ENCODE measurements at regions not wholly inside any gene's neighbourhood (a gene's known extent, or its start where the extent isn't known, plus 50 kb on each side); places are given as distances from the start of the nearest gene placed in this dataset.
"Not testable (repeated sequence)": the region's sequence is repeated elsewhere in the genome, so short reads cannot be mapped to it uniquely, and the experiment has no call there.

GRCh38 chr6:153435787-153436186 is 304.7 kb upstream of the RGS17 start:
- intact Hi-C loops (cut with micrococcal nuclease): no loop called here

GRCh38 chr6:153425536-153425935 is 294.5 kb upstream of the RGS17 start:
- intact Hi-C loops (cut with micrococcal nuclease): no loop called here

GRCh38 chr6:153424719-153425400 is 293.8 kb upstream of the RGS17 start:
- intact Hi-C loops (cut with micrococcal nuclease): no loop called here

GRCh38 chr6:153412519-153412918 is 281.4 kb upstream of the RGS17 start:
- intact Hi-C loops (cut with micrococcal nuclease): no loop called here

GRCh38 chr6:153411070-153411648 is 280.1 kb upstream of the RGS17 start:
- intact Hi-C loops (cut with micrococcal nuclease): no loop called here

- intact Hi-C loops (cut with micrococcal nuclease): no loop called here
Measured at GRCh38 chr6:153405931-153406330, 274.8 kb upstream of the RGS17 start.

- intact Hi-C loops (cut with micrococcal nuclease): no loop called here
Measured at GRCh38 chr6:153401751-153402150, 270.7 kb upstream of the RGS17 start.

- intact Hi-C loops (cut with micrococcal nuclease): no loop called here
Measured at GRCh38 chr6:153392156-153392555, 261.1 kb upstream of the RGS17 start.

GRCh38 chr6:153373869-153374268 is 242.8 kb upstream of the RGS17 start:
- intact Hi-C loops (cut with micrococcal nuclease): no loop called here

GRCh38 chr6:153368131-153368530 is 237.0 kb upstream of the RGS17 start:
- intact Hi-C loops (cut with micrococcal nuclease): no loop called here

GRCh38 chr6:153367021-153367420 is 235.9 kb upstream of the RGS17 start:
- intact Hi-C loops (cut with micrococcal nuclease): no loop called here

- intact Hi-C loops (cut with micrococcal nuclease): no loop called here
Measured at GRCh38 chr6:153357391-153357790, 226.3 kb upstream of the RGS17 start.

GRCh38 chr6:153340568-153340967 is 209.5 kb upstream of the RGS17 start:
- intact Hi-C loops (cut with micrococcal nuclease): no loop called here

GRCh38 chr6:153334121-153334520 is 203.0 kb upstream of the RGS17 start:
- intact Hi-C loops (cut with micrococcal nuclease): no loop called here

- intact Hi-C loops (cut with micrococcal nuclease): not testable (repeated sequence)
Measured at GRCh38 chr6:153331221-153331620, 200.1 kb upstream of the RGS17 start.

- intact Hi-C loops (cut with micrococcal nuclease): no loop called here
Measured at GRCh38 chr6:153328194-153328593, 197.1 kb upstream of the RGS17 start.

- intact Hi-C loops (cut with micrococcal nuclease): no loop called here
Measured at GRCh38 chr6:153325661-153326060, 194.6 kb upstream of the RGS17 start.

GRCh38 chr6:153312634-153313033 is 181.6 kb upstream of the RGS17 start:
- intact Hi-C loops (cut with micrococcal nuclease): loop anchor here (1.0 to 5.0 kb wide), 3 partner anchors 81 to 450 kb away; no protein-coding TSS in a partner anchor

GRCh38 chr6:153309651-153310050 is 178.6 kb upstream of the RGS17 start:
- intact Hi-C loops (cut with micrococcal nuclease): loop anchor here (5.0 kb wide), 1 partner anchor 447 kb away; no protein-coding TSS in a partner anchor

GRCh38 chr6:153302133-153302532 is 171.1 kb upstream of the RGS17 start:
- intact Hi-C loops (cut with micrococcal nuclease): no loop called here

GRCh38 chr6:153301602-153302001 is 170.5 kb upstream of the RGS17 start:
- intact Hi-C loops (cut with micrococcal nuclease): no loop called here

- intact Hi-C loops (cut with micrococcal nuclease): not testable (repeated sequence)
Measured at GRCh38 chr6:153282456-153282855, 151.4 kb upstream of the RGS17 start.

GRCh38 chr6:153275997-153276396 is 144.9 kb upstream of the RGS17 start:
- intact Hi-C loops (cut with micrococcal nuclease): no loop called here

Data from T-helper 2 cell treated with Interferon-gamma antibody and Interleukin-4, amounts not matched to agents 100 ng/mL and 5 ng/mL, for 36 hours (primary cell).